H9 (cell line): ENCODE measurements at regions not wholly inside any gene's neighbourhood (a gene's known extent, or its start where the extent isn't known, plus 50 kb on each side); places are given as distances from the start of the nearest gene placed in this dataset.

ENCODE experiments used
- DNase-seq: peaks from one replicate; pipeline ENCODE4 v3.0.0-alpha.2; 2017
- H2AFZ ChIP-seq: one replicate; pipeline ENCODE4 v1.6.1; 2013; ENCODE audit warnings: mild to moderate bottlenecking, low read length, control low read depth, moderate library complexity
- H2AK5ac ChIP-seq: 2 replicates; pipeline ENCODE4 v1.6.1; 2013; ENCODE audit warnings: low read length, control low read depth, mixed read lengths; ENCODE audit not compliant: insufficient read length
- H2BK120ac ChIP-seq: one replicate; pipeline ENCODE4 v1.6.1; 2013; ENCODE audit warnings: low read depth, mild to moderate bottlenecking, low read length, control low read depth, inconsistent platforms; ENCODE audit not compliant: poor library complexity, severe bottlenecking
- H2BK12ac ChIP-seq: 2 replicates; pipeline ENCODE4 v1.6.1; 2013; ENCODE audit warnings: low read length, control low read depth, mixed read lengths, low read depth; ENCODE audit not compliant: insufficient read length
- H2BK15ac ChIP-seq: 2 replicates; pipeline ENCODE4 v1.6.1; 2013; ENCODE audit warnings: low read depth, low read length, control low read depth
- H2BK20ac ChIP-seq: one replicate; pipeline ENCODE4 v1.6.1; 2013; ENCODE audit warnings: low read depth, mild to moderate bottlenecking, low read length, control low read depth, inconsistent platforms; ENCODE audit not compliant: poor library complexity, severe bottlenecking
- H2BK5ac ChIP-seq: 2 replicates; pipeline ENCODE4 v1.6.1; 2013; ENCODE audit warnings: low read length, control low read depth, mixed read lengths; ENCODE audit not compliant: insufficient read length
- H3K14ac ChIP-seq: 2 replicates; pipeline ENCODE4 v1.6.1; 2013; ENCODE audit warnings: low read length, control low read depth; ENCODE audit not compliant: insufficient read depth
- H3K18ac ChIP-seq: 2 replicates; pipeline ENCODE4 v1.6.1; 2013; ENCODE audit warnings: low read depth, mild to moderate bottlenecking, mixed read lengths, low read length, control low read depth; ENCODE audit not compliant: insufficient read length
- H3K23ac ChIP-seq: 2 replicates; pipeline ENCODE4 v1.6.1; 2013; ENCODE audit warnings: low read length, control low read depth, mixed read lengths, low read depth; ENCODE audit not compliant: insufficient read length
- H3K23me2 ChIP-seq: 2 replicates; pipeline ENCODE4 v1.6.1; 2013; ENCODE audit warnings: low read depth, mild to moderate bottlenecking, mixed read lengths, low read length, control low read depth; ENCODE audit not compliant: insufficient read length, poor library complexity, severe bottlenecking
- H3K27ac ChIP-seq: 2 replicates; pipeline ENCODE4 v1.5.1; 2013; ENCODE audit warnings: low read length, control low read depth, mixed read lengths, low read depth; ENCODE audit not compliant: insufficient read length
- H3K27me3 ChIP-seq: 2 replicates; pipeline ENCODE4 v1.6.1; 2013; ENCODE audit warnings: low read length, control low read depth, inconsistent platforms; ENCODE audit not compliant: insufficient read depth
- H3K4ac ChIP-seq: 2 replicates; pipeline ENCODE4 v1.6.1; 2013; ENCODE audit warnings: low read depth, mild to moderate bottlenecking, control low read depth, inconsistent platforms, low read length, moderate library complexity
- H3K4me1 ChIP-seq: 2 replicates; pipeline ENCODE4 v1.6.1; 2013; ENCODE audit warnings: low read length, control low read depth, inconsistent platforms; ENCODE audit not compliant: insufficient read depth
- H3K4me2 ChIP-seq: 2 replicates; pipeline ENCODE4 v1.6.1; 2013; ENCODE audit warnings: low read length, control low read depth, mixed read lengths; ENCODE audit not compliant: insufficient read length, insufficient read depth
- H3K56ac ChIP-seq: 2 replicates; pipeline ENCODE4 v1.6.1; 2013; ENCODE audit warnings: low read depth, mild to moderate bottlenecking, mixed read lengths, low read length, control low read depth; ENCODE audit not compliant: insufficient read length
- H3K79me1 ChIP-seq: 2 replicates; pipeline ENCODE4 v1.6.1; 2013; ENCODE audit warnings: low read depth, mild to moderate bottlenecking, moderate library complexity, low read length, control low read depth, inconsistent platforms; ENCODE audit not compliant: insufficient read depth, poor library complexity, severe bottlenecking
- H3K79me2 ChIP-seq: 2 replicates; pipeline ENCODE4 v1.6.1; 2013; ENCODE audit warnings: low read length, control low read depth, inconsistent platforms; ENCODE audit not compliant: insufficient read depth
- H3K9ac ChIP-seq: 2 replicates; pipeline ENCODE4 v1.6.1; 2013; ENCODE audit warnings: low read length, control low read depth, mixed read lengths; ENCODE audit not compliant: insufficient read length; ENCODE audit errors: extremely low read depth
- H3K9me3 ChIP-seq: one replicate; pipeline ENCODE4 v1.6.1; 2013; ENCODE audit warnings: low read depth, low read length, inconsistent platforms; ENCODE audit not compliant: control insufficient read depth
- H3T11ph ChIP-seq: one replicate; pipeline ENCODE4 v1.6.1; 2013; ENCODE audit warnings: mild to moderate bottlenecking, low read length, control low read depth, inconsistent platforms
- H4K20me1 ChIP-seq: one replicate; pipeline ENCODE4 v1.6.1; 2013; ENCODE audit not compliant: control insufficient read depth, insufficient read length, insufficient read depth
- H4K5ac ChIP-seq: 2 replicates; pipeline ENCODE4 v1.6.1; 2013; ENCODE audit warnings: low read depth, mild to moderate bottlenecking, mixed read lengths, low read length, control low read depth; ENCODE audit not compliant: insufficient read length
- H4K8ac ChIP-seq: replicated peaks from 2 replicates; pipeline ENCODE4 v1.6.1; 2013; ENCODE audit warnings: low read length, control low read depth, mixed read lengths, low read depth; ENCODE audit not compliant: insufficient read length
- H4K91ac ChIP-seq: 2 replicates; pipeline ENCODE4 v1.6.1; 2013; ENCODE audit warnings: low read depth, mild to moderate bottlenecking, moderate library complexity, mixed read lengths, low read length, control low read depth; ENCODE audit not compliant: insufficient read length
- H3K27ac Mint-ChIP-seq, 3 experiments: 2 replicates in 2 of 3; 3 replicates in 1 of 3; pipeline ENCODE4 v1.8.0; 2020 to 2021; ENCODE audit warnings: mixed read lengths in 3 of 3, mild to moderate bottlenecking in 1 of 3, moderate library complexity in 1 of 3
- H3K27me3 Mint-ChIP-seq: 2 replicates; pipeline ENCODE4 v1.8.0; 2021; ENCODE audit warnings: low read depth, mild to moderate bottlenecking, moderate library complexity, mixed read lengths
- H3K36me3 Mint-ChIP-seq, 3 experiments: 2 replicates in 2 of 3; 3 replicates in 1 of 3; pipeline ENCODE4 v1.8.0; 2020 to 2021; ENCODE audit warnings: low read depth in 3 of 3, mixed read lengths in 3 of 3; ENCODE audit not compliant: insufficient read depth in 1 of 3
- H3K4me1 Mint-ChIP-seq, 2 experiments: 2 replicates each; pipeline ENCODE4 v1.8.0; 2020; ENCODE audit warnings: mixed read lengths in 2 of 2
- H3K4me3 Mint-ChIP-seq, 2 experiments: 2 replicates in 1 of 2; 3 replicates in 1 of 2; pipeline ENCODE4 v1.8.0; 2020 to 2021; ENCODE audit warnings: mild to moderate bottlenecking in 2 of 2, mixed read lengths in 2 of 2, moderate library complexity in 1 of 2
- H3K9me3 Mint-ChIP-seq, 2 experiments: 2 replicates in 1 of 2; 3 replicates in 1 of 2; pipeline ENCODE4 v1.8.0; 2020; ENCODE audit warnings: mild to moderate bottlenecking in 2 of 2, mixed read lengths in 2 of 2, moderate library complexity in 1 of 2
- CTCF ChIP-seq: fragments of 200-600 bp; sonication (generic); conservative IDR thresholded peaks from 3 replicates; pipeline ENCODE4 v1.8.0; 2021; ENCODE audit warnings: antibody characterized with exemption, mild to moderate bottlenecking
- WGBS: extraction: QIAGEN DNeasy Blood & Tissue Kit; methylation state at CpG from one replicate; pipeline ENCODE4 v1.1.7; 2013; ENCODE audit warnings: missing lambda C conversion rate, low lambda C conversion rate, mixed read lengths; ENCODE audit not compliant: insufficient read length; ENCODE audit errors: extremely low coverage; 5-methylcytosine and 5-hydroxymethylcytosine counted together

GRCh38 chr20:37615340-37616109, 78.3 kb upstream of the CTNNBL1 start:
- H2BK120ac ChIP-seq: no peak overlapping the region
- no peak overlapping the region for H2BK20ac ChIP-seq
- H3K4me2 ChIP-seq: no peak overlapping the region
- H3K36me3 Mint-ChIP-seq: no peaks in the 10 kb centered on the region
- no peaks in the 10 kb centered on the region; the same call in 1 of the 2 replicates for H3K27me3 ChIP-seq
- no peak overlapping the region for H2AK5ac ChIP-seq
- WGBS: no CpG with 5 or more reads among the region's 5 CpGs
- H3K4me1 ChIP-seq: no peaks in the 10 kb centered on the region
- no peak overlapping the region for H2AFZ ChIP-seq
- peaks cover 21% of the 10 kb centered on the region for H3K27me3 Mint-ChIP-seq
- no peak overlapping the region for H3K18ac ChIP-seq
- H2BK15ac ChIP-seq: no peak overlapping the region
- no peak overlapping the region for H4K8ac ChIP-seq
- no peaks in the 10 kb centered on the region for H3K9me3 Mint-ChIP-seq
- TF ChIP-seq CTCF: peak; percentile 77
- H3K27ac ChIP-seq: no peak overlapping the region
- no peak overlapping the region for H4K5ac ChIP-seq
- H3K4me1 Mint-ChIP-seq: no peaks in the 10 kb centered on the region
- H3T11ph ChIP-seq: no peak overlapping the region
- H4K20me1 ChIP-seq: no peaks in the 10 kb centered on the region
- H3K23ac ChIP-seq: no peak overlapping the region
- no peak overlapping the region for H3K56ac ChIP-seq
- DNase-seq: peak; percentile 69
- H3K79me1 ChIP-seq: no peaks in the 10 kb centered on the region
- no peak overlapping the region; a peak in 1 of 7 replicates for H3K27ac Mint-ChIP-seq
- H3K4ac ChIP-seq: no peak overlapping the region
- no peak overlapping the region for H4K91ac ChIP-seq
- H3K14ac ChIP-seq: no peak overlapping the region
- no peak overlapping the region for H2BK12ac ChIP-seq
- no peaks in the 10 kb centered on the region for H3K79me2 ChIP-seq
- no peak overlapping the region for H3K4me3 Mint-ChIP-seq
- H2BK5ac ChIP-seq: no peak overlapping the region
- H3K9ac ChIP-seq: no peak overlapping the region
- H3K9me3 ChIP-seq: no peaks in the 10 kb centered on the region
- no peaks in the 10 kb centered on the region for H3K23me2 ChIP-seq
